Lower leg skin (tissue), 3 donors: ENCODE measurements at regions not wholly inside any gene's neighbourhood (a gene's known extent, or its start where the extent isn't known, plus 50 kb on each side); places are given as distances from the start of the nearest gene placed in this dataset.

Experiments
- CTCF ChIP-seq, 3 donors: fragments of 450-650 bp; IDR thresholded peaks; one replicate each; pipeline ENCODE4 v1.5.1; 2016; ENCODE audit warnings: antibody characterized with exemption in 3 of 3, mild to moderate bottlenecking in 3 of 3, moderate library complexity in 2 of 3
- POLR2A ChIP-seq, 2 donors: fragments of 450-650 bp; IDR thresholded peaks; one replicate each; pipeline ENCODE4 v1.6.1; 2016 to 2017; ENCODE audit warnings: antibody characterized with exemption in 2 of 2, mild to moderate bottlenecking in 1 of 2, moderate library complexity in 1 of 2

- TF ChIP-seq CTCF (IDR thresholded peaks at IDR 0.05) = no peak
- no peak for TF ChIP-seq POLR2A (IDR thresholded peaks at IDR 0.05)
These were observed 326.0 kb downstream of the FBXW7 start for GRCh38 chr4:152209772-152210493.
